H1 (cell line): ENCODE measurements at regions not wholly inside any gene's neighbourhood (a gene's known extent, or its start where the extent isn't known, plus 50 kb on each side); places are given as distances from the start of the nearest gene placed in this dataset.

ENCODE experiments used
- CTCF ChIA-PET: fragments of 300-600 bp; sonication (Branson Sonifier 250); formaldehyde crosslinking; loops from one replicate; lab custom pipeline; 2021; ENCODE audit not compliant: partially characterized antibody; lab: Charles Lee
- POLR2A ChIA-PET: fragments of 300-600 bp; sonication (Branson Sonifier 250); formaldehyde crosslinking; loops from one replicate; lab custom pipeline; 2021; ENCODE audit warnings: inconsistent platforms; ENCODE audit not compliant: partially characterized antibody; lab: Charles Lee
- DNase-seq, 2 experiments: peaks; one replicate each; pipeline versions ENCODE4 v3.0.0 to v3.0.0-alpha.2; 2010 to 2022; ENCODE audit warnings: low spot score in 2 of 2, low read depth in 1 of 2, mixed read lengths in 1 of 2
- FAIRE-seq: peaks from 2 replicates; lab custom pipeline; 2011; peaks lifted over from hg19 to GRCh38; lab: Jason Lieb, UNC
- H2AFZ ChIP-seq: 2 replicates; pipeline ENCODE4 v1.8.1; 2012; ENCODE audit warnings: low read length, inconsistent platforms
- H2AK5ac ChIP-seq: 2 replicates; pipeline ENCODE4 v1.6.1; 2013; ENCODE audit warnings: low read depth, low read length
- H2BK120ac ChIP-seq: replicated peaks from 2 replicates; pipeline ENCODE3; 2013; ENCODE audit warnings: low read depth, low read length, inconsistent platforms
- H2BK12ac ChIP-seq: 2 replicates; pipeline ENCODE4 v1.6.1; 2013; ENCODE audit warnings: low read depth, low read length
- H2BK15ac ChIP-seq: 2 replicates; pipeline ENCODE4 v1.6.1; 2013; ENCODE audit warnings: low read length
- H2BK20ac ChIP-seq: 2 replicates; pipeline ENCODE4 v1.6.1; 2013; ENCODE audit warnings: low read length
- H2BK5ac ChIP-seq: 2 replicates; pipeline ENCODE4 v1.6.1; 2013; ENCODE audit warnings: low read depth, low read length
- H3K14ac ChIP-seq: 2 replicates; pipeline ENCODE4 v1.6.1; 2013; ENCODE audit warnings: inconsistent platforms; ENCODE audit not compliant: insufficient read length
- H3K18ac ChIP-seq: 2 replicates; pipeline ENCODE4 v1.6.1; 2013; ENCODE audit warnings: low read length; ENCODE audit errors: extremely low read depth
- H3K23ac ChIP-seq: 2 replicates; pipeline ENCODE4 v1.6.1; 2013; ENCODE audit warnings: inconsistent platforms; ENCODE audit not compliant: insufficient read length
- H3K23me2 ChIP-seq: 2 replicates; pipeline ENCODE4 v1.6.1; 2013; ENCODE audit warnings: low read depth, low read length
- H3K27ac ChIP-seq: 2 replicates; pipeline ENCODE4 v1.6.1; 2011; ENCODE audit warnings: low read depth, low read length, inconsistent platforms
- H3K27me3 ChIP-seq, 4 experiments: replicated peaks in 1 of 4; 1 replicate in 1 of 4; 2 replicates in 3 of 4; pipeline versions ENCODE4 v1.6.1 to v1.8.1; 2011 to 2013; ENCODE audit warnings: low read length in 3 of 4, mild to moderate bottlenecking in 3 of 4, inconsistent platforms in 2 of 4, mixed read lengths in 2 of 4, moderate library complexity in 1 of 4; ENCODE audit not compliant: control insufficient read depth in 3 of 4, insufficient read depth in 3 of 4; ENCODE audit errors: extremely low read depth in 1 of 4
- H3K36me3 ChIP-seq, 4 experiments: 2 replicates each; pipeline versions ENCODE4 v1.6.1 to v1.8.1; 2011 to 2013; ENCODE audit warnings: mild to moderate bottlenecking in 4 of 4, low read length in 3 of 4, moderate library complexity in 2 of 4, control low read depth in 1 of 4, inconsistent platforms in 1 of 4; ENCODE audit not compliant: insufficient read depth in 4 of 4, control insufficient read depth in 2 of 4
- H3K4ac ChIP-seq: replicated peaks from 2 replicates; pipeline ENCODE3; 2013; ENCODE audit warnings: low read length, low read depth, mixed read lengths, inconsistent platforms; ENCODE audit not compliant: insufficient read length
- H3K4me1 ChIP-seq, 4 experiments: replicated peaks in 1 of 4; 1 replicate in 1 of 4; 2 replicates in 3 of 4; pipeline versions ENCODE4 v1.6.1 to v1.8.1; 2011 to 2013; ENCODE audit warnings: low read length in 3 of 4, inconsistent platforms in 2 of 4, mixed read lengths in 1 of 4; ENCODE audit not compliant: insufficient read depth in 4 of 4, control insufficient read depth in 3 of 4
- H3K4me2 ChIP-seq, 2 experiments: 2 replicates each; pipeline versions ENCODE4 v1.6.1 to v1.8.1; 2011 to 2013; ENCODE audit warnings: low read depth in 2 of 2, low read length in 2 of 2, control low read depth in 1 of 2, inconsistent platforms in 1 of 2, mild to moderate bottlenecking in 1 of 2; ENCODE audit not compliant: insufficient read depth in 1 of 2
- H3K4me3 ChIP-seq, 4 experiments: fragments of 200-600, 300-600 bp in 1 of 4; sonication (generic), shearing (Covaris generic), sonication (Bioruptor Twin) in 1 of 4; 2 replicates each; pipeline versions ENCODE4 v1.5.1 to v1.8.1; 2011 to 2016; ENCODE audit warnings: low read length in 4 of 4, low read depth in 3 of 4, control low read depth in 2 of 4, inconsistent platforms in 2 of 4, mild to moderate bottlenecking in 2 of 4, mixed read lengths in 1 of 4, moderate library complexity in 1 of 4; ENCODE audit not compliant: insufficient read depth in 2 of 4; ENCODE audit errors: extremely low read depth in 1 of 4
- H3K56ac ChIP-seq: replicated peaks from 2 replicates; pipeline ENCODE3; 2013; ENCODE audit warnings: low read depth, mild to moderate bottlenecking, mixed read lengths, low read length, inconsistent platforms; ENCODE audit not compliant: insufficient read length
- H3K79me1 ChIP-seq: 2 replicates; pipeline ENCODE4 v1.6.1; 2013; ENCODE audit warnings: low read depth, low read length, control low read depth
- H3K79me2 ChIP-seq, 2 experiments: 2 replicates each; pipeline versions ENCODE4 v1.6.1 to v1.8.1; 2012 to 2013; ENCODE audit warnings: low read length in 2 of 2, mild to moderate bottlenecking in 2 of 2, inconsistent platforms in 1 of 2; ENCODE audit not compliant: insufficient read depth in 2 of 2, control insufficient read depth in 1 of 2
- H3K9ac ChIP-seq, 4 experiments: replicated peaks in 1 of 4; 1 replicate in 1 of 4; 2 replicates in 3 of 4; pipeline versions ENCODE4 v1.6.1 to v1.8.1; 2011 to 2013; ENCODE audit warnings: low read depth in 3 of 4, low read length in 3 of 4, control low read depth in 2 of 4, mild to moderate bottlenecking in 2 of 4, moderate library complexity in 2 of 4, inconsistent platforms in 1 of 4; ENCODE audit errors: extremely low read depth in 1 of 4
- H3K9me3 ChIP-seq, 2 experiments: 2 replicates each; pipeline versions ENCODE4 v1.6.1 to v1.8.1; 2012 to 2013; ENCODE audit warnings: mild to moderate bottlenecking in 2 of 2, moderate library complexity in 2 of 2, control low read depth in 1 of 2, inconsistent platforms in 1 of 2, low read depth in 1 of 2, low read length in 1 of 2, mixed read lengths in 1 of 2; ENCODE audit not compliant: insufficient read depth in 2 of 2
- H4K20me1 ChIP-seq, 2 experiments: replicated peaks in 1 of 2; 2 replicates each; pipeline versions ENCODE3 to v1.8.1; 2011 to 2013; ENCODE audit warnings: inconsistent platforms in 2 of 2, low read length in 2 of 2, mild to moderate bottlenecking in 1 of 2; ENCODE audit not compliant: insufficient read depth in 2 of 2, control insufficient read depth in 1 of 2
- H4K5ac ChIP-seq: 2 replicates; pipeline ENCODE4 v1.6.1; 2013; ENCODE audit warnings: low read length, low read depth, mixed read lengths, inconsistent platforms; ENCODE audit not compliant: insufficient read length
- H4K8ac ChIP-seq: 2 replicates; pipeline ENCODE4 v1.8.0; 2013; ENCODE audit warnings: mild to moderate bottlenecking, moderate library complexity, low read length, inconsistent platforms; ENCODE audit not compliant: insufficient read depth; ENCODE audit errors: extremely low read depth
- H4K91ac ChIP-seq: replicated peaks from 2 replicates; pipeline ENCODE3; 2013; ENCODE audit warnings: low read length, mixed read lengths, inconsistent platforms; ENCODE audit not compliant: insufficient read length
- ASH2L ChIP-seq: fragments of 200-600, 300-600 bp; sonication (generic); IDR thresholded peaks from one replicate; pipeline ENCODE4 v1.7.1; 2017; ENCODE audit warnings: low read length

- Histone ChIP-seq H2BK12ac (no peak overlapping the region), H2BK15ac (no peak overlapping the region), H4K20me1 (no peaks in the 10 kb centered on the region), H3K23ac (no peak overlapping the region), H2BK20ac (no peak overlapping the region), H3K27me3 (no peaks in the 10 kb centered on the region), H4K5ac (no peak overlapping the region), H3K56ac (no peak overlapping the region), H3K14ac (no peak overlapping the region), H2AK5ac (no peak overlapping the region), H3K9me3 (no peaks in the 10 kb centered on the region), H4K91ac (no peak overlapping the region), H3K4me3 (no peak overlapping the region), H4K8ac (no peak overlapping the region), H3K4me2 (no peak overlapping the region), H2AFZ (no peak overlapping the region; the same call in 1 of the 2 replicates), H3K23me2 (no peaks in the 10 kb centered on the region), H2BK5ac (no peak overlapping the region), H2BK120ac (no peak overlapping the region), H3K36me3 (no peaks in the 10 kb centered on the region), H3K79me2 (no peaks in the 10 kb centered on the region), H3K79me1 (no peaks in the 10 kb centered on the region), H3K18ac (no peak overlapping the region), H3K4ac (no peak overlapping the region), H3K27ac (no peak overlapping the region), H3K9ac (no peak overlapping the region), H3K4me1 (no peaks in the 10 kb centered on the region)
- no peak for TF ChIP-seq ASH2L
- ChIA-PET CTCF (no interaction called here), POLR2A (no interaction called here)
- DNase-seq, result no peak
- no peak for FAIRE-seq
These were observed 1326.5 kb downstream of the PLA2G4A start for GRCh38 chr1:188155261-188155660.
